ENCODE measurements at regions not wholly inside any gene's neighbourhood (a gene's known extent, or its start where the extent isn't known, plus 50 kb on each side); places are given as distances from the start of the nearest gene placed in this dataset.

DNA sequence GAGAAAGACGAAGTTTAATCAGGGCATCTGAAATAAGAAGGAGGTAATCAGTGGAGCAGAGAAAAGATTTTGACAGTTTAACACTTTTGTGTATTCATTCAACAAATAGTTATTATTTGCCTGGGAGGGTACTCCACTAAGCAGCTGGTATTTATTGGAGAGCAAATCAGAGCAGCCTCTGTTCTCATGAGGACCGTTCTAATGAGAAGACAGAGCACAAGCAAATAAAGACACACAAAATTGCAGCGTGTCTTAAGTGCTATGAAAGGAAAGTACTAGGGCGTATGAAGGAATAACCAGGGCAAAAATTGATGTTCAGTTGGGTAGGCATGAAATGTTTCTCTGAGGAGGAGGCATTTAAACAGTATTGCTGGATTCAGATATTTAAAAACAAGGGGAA is 302.9 kb upstream of the RARB start:
- no peak for TF ChIP-seq KLF9 (tag by site-specific recombination; IDR thresholded peaks at IDR 0.05; ENCODE audit: low read depth)
- no peak for TF ChIP-seq ZNF391 (tag by site-specific recombination; IDR thresholded peaks at IDR 0.05; ENCODE audit: borderline replicate concordance, low read depth)
- TF ChIP-seq, protein P1, sequence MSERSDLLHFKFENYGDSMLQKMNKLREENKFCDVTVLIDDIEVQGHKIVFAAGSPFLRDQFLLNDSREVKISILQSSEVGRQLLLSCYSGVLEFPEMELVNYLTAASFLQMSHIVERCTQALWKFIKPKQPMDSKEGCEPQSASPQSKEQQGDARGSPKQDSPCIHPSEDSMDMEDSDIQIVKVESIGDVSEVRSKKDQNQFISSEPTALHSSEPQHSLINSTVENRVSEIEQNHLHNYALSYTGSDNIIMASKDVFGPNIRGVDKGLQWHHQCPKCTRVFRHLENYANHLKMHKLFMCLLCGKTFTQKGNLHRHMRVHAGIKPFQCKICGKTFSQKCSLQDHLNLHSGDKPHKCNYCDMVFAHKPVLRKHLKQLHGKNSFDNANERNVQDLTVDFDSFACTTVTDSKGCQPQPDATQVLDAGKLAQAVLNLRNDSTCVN (tag by site-specific recombination; optimal IDR thresholded peaks at IDR 0.05), result no peak

Measured in HEK293 (cell line).